IMR-90 (cell line): ENCODE measurements at regions not wholly inside any gene's neighbourhood (a gene's known extent, or its start where the extent isn't known, plus 50 kb on each side); places are given as distances from the start of the nearest gene placed in this dataset.
"Not testable (repeated sequence)": the region's sequence is repeated elsewhere in the genome, so short reads cannot be mapped to it uniquely, and the experiment has no call there.

Experiments used
- ATAC-seq: fragments of 200-7000 bp; cut with Tn5 transposase; 2 replicates; pipeline ENCODE4 v1.9.1; 2020; ENCODE audit warnings: low read depth, mild to moderate bottlenecking, moderate library complexity
- BruUV-seq: library from RNA; stranded (reverse); fragments of 400-500 nt; replicated peaks from 2 replicates; lab custom pipeline; 2021; lab: Mats Ljungman, UMichigan
- CTCF ChIA-PET: fragments of 300-600 bp; formaldehyde crosslinking; extraction: SDS; loops from one replicate; lab custom pipeline; 2021; ENCODE audit warnings: antibody characterized with exemption; lab: Yijun Ruan, JAX
- POLR2A ChIA-PET: fragments of 300-600 bp; sonication (Branson Sonifier 250); formaldehyde crosslinking; loops from one replicate; lab custom pipeline; 2022; ENCODE audit warnings: antibody characterized with exemption; ENCODE audit not compliant: unreplicated experiment; lab: Charles Lee
- DNase-seq: peaks from one replicate; pipeline ENCODE4 v3.0.0; 2013
- H2AFZ ChIP-seq: replicated peaks from 2 replicates; pipeline ENCODE3; 2013; ENCODE audit warnings: low read length, mild to moderate bottlenecking; ENCODE audit not compliant: poor library complexity
- H2AK5ac ChIP-seq: 2 replicates; pipeline ENCODE4 v1.6.1; 2013; ENCODE audit warnings: low read depth, low read length, inconsistent platforms
- H2AK9ac ChIP-seq: replicated peaks from 2 replicates; pipeline ENCODE3; 2013; ENCODE audit warnings: mild to moderate bottlenecking, low read depth, low read length, moderate library complexity; ENCODE audit not compliant: poor library complexity
- H2BK120ac ChIP-seq: 2 replicates; pipeline ENCODE4 v1.6.1; 2013; ENCODE audit warnings: low read depth, low read length, inconsistent platforms
- H2BK15ac ChIP-seq: 3 replicates; pipeline ENCODE4 v1.6.1; 2013; ENCODE audit warnings: low read depth, low read length, inconsistent platforms
- H2BK20ac ChIP-seq: 2 replicates; pipeline ENCODE4 v1.6.1; 2013; ENCODE audit warnings: low read depth, mild to moderate bottlenecking, inconsistent platforms, low read length, moderate library complexity
- H2BK5ac ChIP-seq: 2 replicates; pipeline ENCODE4 v1.6.1; 2013; ENCODE audit warnings: mild to moderate bottlenecking, low read depth, low read length, inconsistent platforms; ENCODE audit not compliant: poor library complexity, severe bottlenecking
- H3K14ac ChIP-seq: replicated peaks from 2 replicates; pipeline ENCODE4 v1.6.1; 2013; ENCODE audit warnings: low read depth, low read length, inconsistent platforms
- H3K18ac ChIP-seq: 2 replicates; pipeline ENCODE4 v1.6.1; 2013; ENCODE audit warnings: low read depth, low read length, control low read depth
- H3K23ac ChIP-seq: 2 replicates; pipeline ENCODE4 v1.6.1; 2013; ENCODE audit warnings: low read depth, low read length, inconsistent platforms
- H3K27ac ChIP-seq: 2 replicates; pipeline ENCODE4 v1.5.1; 2013; ENCODE audit warnings: mild to moderate bottlenecking, control low read depth, low read length; ENCODE audit not compliant: insufficient read depth
- H3K27me3 ChIP-seq: 2 replicates; pipeline ENCODE4 v1.6.1; 2013; ENCODE audit warnings: low read length; ENCODE audit not compliant: control insufficient read depth, insufficient read depth
- H3K36me3 ChIP-seq: 2 replicates; pipeline ENCODE4 v1.6.1; 2013; ENCODE audit warnings: low read length, mixed read lengths; ENCODE audit not compliant: control insufficient read depth, insufficient read depth
- H3K4ac ChIP-seq: 2 replicates; pipeline ENCODE4 v1.6.1; 2013; ENCODE audit warnings: low read depth, low read length, inconsistent platforms
- H3K4me1 ChIP-seq: 2 replicates; pipeline ENCODE4 v1.6.1; 2013; ENCODE audit warnings: low read length, mixed read lengths; ENCODE audit not compliant: control insufficient read depth, insufficient read depth
- H3K4me2 ChIP-seq: 2 replicates; pipeline ENCODE4 v1.6.1; 2013; ENCODE audit warnings: low read depth, mild to moderate bottlenecking, control low read depth, low read length, moderate library complexity
- H3K4me3 ChIP-seq: 2 replicates; pipeline ENCODE4 v1.5.1; 2013; ENCODE audit warnings: low read depth, mild to moderate bottlenecking, control low read depth, low read length, moderate library complexity; ENCODE audit not compliant: insufficient read depth
- H3K56ac ChIP-seq: 2 replicates; pipeline ENCODE4 v1.6.1; 2013; ENCODE audit warnings: low read length, inconsistent platforms; ENCODE audit not compliant: insufficient read depth; ENCODE audit errors: extremely low read depth
- H3K79me1 ChIP-seq, 2 experiments: 2 replicates each; pipeline ENCODE4 v1.6.1; 2013; ENCODE audit warnings: low read length in 2 of 2, inconsistent platforms in 1 of 2, low read depth in 1 of 2
- H3K9ac ChIP-seq: 2 replicates; pipeline ENCODE4 v1.6.1; 2013; ENCODE audit warnings: low read depth, low read length, control low read depth
- H3K9me1 ChIP-seq: 2 replicates; pipeline ENCODE4 v1.6.1; 2013; ENCODE audit warnings: low read length, inconsistent platforms; ENCODE audit not compliant: insufficient read depth
- H3K9me3 ChIP-seq: 2 replicates; pipeline ENCODE4 v1.6.1; 2013; ENCODE audit warnings: low read length; ENCODE audit not compliant: control insufficient read depth, insufficient read depth
- H4K20me1 ChIP-seq: 2 replicates; pipeline ENCODE4 v1.6.1; 2013; ENCODE audit warnings: low read length, inconsistent platforms; ENCODE audit not compliant: insufficient read depth
- H4K5ac ChIP-seq: 2 replicates; pipeline ENCODE4 v1.6.1; 2013; ENCODE audit warnings: mild to moderate bottlenecking, low read depth, low read length, control low read depth
- H4K8ac ChIP-seq, 2 experiments: 2 replicates each; pipeline ENCODE4 v1.6.1; 2013; ENCODE audit warnings: low read depth in 2 of 2, low read length in 2 of 2, control low read depth in 1 of 2, inconsistent platforms in 1 of 2
- H4K91ac ChIP-seq: 2 replicates; pipeline ENCODE4 v1.6.1; 2013; ENCODE audit warnings: low read depth, low read length, inconsistent platforms; ENCODE audit not compliant: insufficient read depth
- WGBS, 2 experiments: methylation state at CpG; one replicate each; pipeline versions ENCODE4 v1.1.5 to v1.1.7; 2013; ENCODE audit warnings: missing lambda C conversion rate in 2 of 2; ENCODE audit not compliant: insufficient read length in 1 of 2; ENCODE audit errors: extremely low coverage in 2 of 2; 5-methylcytosine and 5-hydroxymethylcytosine counted together
- dilution Hi-C: fragments of 300-500 bp; cut with HindIII; formaldehyde crosslinking; loops from one replicate; pipeline ENCODE4 v1.14.3; 2018; ENCODE audit warnings: low sequenced_read_pairs; ENCODE audit not compliant: unreplicated experiment
- in situ Hi-C: fragments of 300-500 bp; cut with MboI; formaldehyde crosslinking; loops from 3 replicates; pipeline ENCODE4 v1.14.3; 2019; ENCODE audit warnings: low sequenced_read_pairs, inconsistent platforms, mixed read lengths
- intact Hi-C: fragments of 100-400 bp; cut with micrococcal nuclease; formaldehyde crosslinking; loops from 2 replicates; pipeline ENCODE4 v1.10.0; 2022

DNA sequence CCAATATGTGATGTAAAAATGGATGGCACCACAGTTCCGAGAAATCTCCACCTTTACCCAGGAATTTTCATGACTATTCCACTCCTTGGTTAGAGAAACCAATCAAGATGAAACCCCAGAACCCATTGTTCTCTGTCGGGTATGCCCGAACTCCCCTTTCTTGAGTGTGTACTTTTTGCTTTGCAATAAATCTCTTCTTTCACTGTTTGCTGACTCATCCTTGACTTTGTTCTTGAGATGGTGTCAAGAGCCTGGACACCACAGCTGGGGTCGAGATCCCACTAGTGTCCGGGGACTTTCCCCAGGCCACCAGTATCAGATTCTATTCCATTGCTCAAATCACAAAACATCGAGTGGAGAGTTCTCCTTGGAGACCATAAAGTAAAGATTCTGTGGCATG lies 240.9 kb downstream of the FAM72C start:
- H2BK15ac ChIP-seq, in situ Hi-C loops, H2BK120ac ChIP-seq, BruUV-seq, H3K56ac ChIP-seq, H3K14ac ChIP-seq, H3K23ac ChIP-seq, POLR2A ChIA-PET, H2AK5ac ChIP-seq, H4K20me1 ChIP-seq, H3K9ac ChIP-seq, H3K18ac ChIP-seq, H3K9me1 ChIP-seq, H2AFZ ChIP-seq, H4K8ac ChIP-seq, dilution Hi-C loops, H3K4me2 ChIP-seq, intact Hi-C loops, H3K27ac ChIP-seq, DNase-seq, H3K4ac ChIP-seq, H3K4me3 ChIP-seq, H2AK9ac ChIP-seq, H2BK20ac ChIP-seq, H3K9me3 ChIP-seq, H3K27me3 ChIP-seq, H3K36me3 ChIP-seq, CTCF ChIA-PET, H4K91ac ChIP-seq, H4K5ac ChIP-seq, H3K79me1 ChIP-seq, H2BK5ac ChIP-seq, H3K4me1 ChIP-seq, ATAC-seq: not testable (repeated sequence)
- WGBS, 2 experiments, result no CpG with 5 or more reads among the region's 6 CpGs
